Ammon's horn (tissue), 1 donor: ENCODE measurements at regions not wholly inside any gene's neighbourhood (a gene's known extent, or its start where the extent isn't known, plus 50 kb on each side); places are given as distances from the start of the nearest gene placed in this dataset.
"Not testable (repeated sequence)": the region's sequence is repeated elsewhere in the genome, so short reads cannot be mapped to it uniquely, and the experiment has no call there.

ENCODE experiments used
- DNase-seq: peaks from one replicate; pipeline ENCODE4 v3.0.0-alpha.2; 2016; ENCODE audit warnings: low spot score

DNA sequence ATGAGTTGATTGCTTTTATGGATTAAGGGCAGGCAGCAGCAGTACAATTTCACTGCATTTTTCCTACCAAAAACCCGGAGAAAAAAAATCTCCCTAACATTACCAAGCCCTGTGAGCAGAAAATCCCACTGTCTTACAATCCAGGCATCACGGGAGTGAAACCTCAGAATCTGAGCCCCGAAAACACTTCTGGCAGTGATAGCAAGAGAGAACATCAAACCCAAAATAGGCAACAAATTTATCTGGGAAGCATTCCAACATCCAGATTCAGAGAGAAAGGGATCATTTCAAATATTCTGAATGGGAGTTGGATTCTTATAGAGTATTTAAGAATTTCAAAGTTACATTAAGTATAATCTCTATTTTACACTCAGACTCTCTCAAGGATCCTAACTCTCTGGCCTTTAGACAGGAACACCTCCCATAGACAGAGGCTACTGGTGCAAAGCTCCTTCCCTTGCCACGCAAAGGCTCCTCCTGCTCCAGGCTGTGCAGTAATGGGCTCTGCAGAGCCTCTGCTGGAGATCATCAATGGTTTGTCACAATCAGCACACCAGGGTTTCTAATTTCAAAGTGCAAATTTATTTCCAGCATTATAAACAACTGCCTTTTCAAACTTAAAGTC is 256.9 kb downstream of the PARM1 start:
- DNase-seq = peak; percentile 11

DNA sequence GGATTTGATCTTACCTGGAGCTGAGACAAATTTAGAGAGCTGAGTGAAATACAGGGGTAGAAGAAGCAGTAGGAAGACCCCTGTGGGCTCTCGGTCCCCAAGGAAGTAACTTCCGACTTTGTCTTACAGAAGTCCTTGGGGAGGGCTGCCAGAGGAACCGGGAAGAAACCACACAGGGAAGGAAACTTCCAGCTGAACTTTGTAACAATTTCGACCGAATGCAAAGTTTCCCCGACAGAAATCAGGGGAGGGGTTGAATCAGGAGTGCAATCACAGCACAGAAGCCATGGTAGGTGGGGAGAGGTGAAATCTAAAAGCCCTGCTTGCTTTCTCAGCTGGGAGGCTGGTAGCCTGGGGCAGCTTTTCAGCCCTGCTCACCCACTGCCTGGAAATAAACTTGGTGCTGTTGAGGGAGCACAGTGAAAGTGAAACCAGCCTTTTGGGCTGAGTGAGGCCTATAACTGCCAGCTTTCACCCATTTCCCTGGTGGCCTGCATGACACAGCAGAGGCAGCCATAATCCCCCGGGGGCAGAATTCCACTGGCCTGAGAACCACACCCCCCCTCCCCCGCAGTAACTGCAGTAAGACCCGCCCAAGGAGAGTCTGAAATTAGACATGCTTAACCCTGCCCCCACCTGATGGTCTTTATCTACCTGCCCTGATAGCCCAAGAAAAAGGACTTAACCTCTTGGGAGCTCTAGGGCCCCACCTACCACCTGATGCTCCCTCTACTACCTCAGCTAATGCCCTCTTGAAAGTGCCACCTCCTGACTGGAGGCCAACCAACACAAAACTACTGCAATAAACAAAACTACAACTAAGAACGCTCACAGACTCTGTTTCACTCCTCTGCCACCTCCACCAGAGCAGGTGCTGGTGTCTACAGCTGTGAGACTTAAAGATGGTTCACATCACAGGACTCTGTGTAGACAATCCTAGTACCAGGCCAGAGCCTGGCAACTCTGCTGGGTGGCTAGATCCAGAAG is 248.2 kb downstream of the PARM1 start:
- no peak for DNase-seq

DNA sequence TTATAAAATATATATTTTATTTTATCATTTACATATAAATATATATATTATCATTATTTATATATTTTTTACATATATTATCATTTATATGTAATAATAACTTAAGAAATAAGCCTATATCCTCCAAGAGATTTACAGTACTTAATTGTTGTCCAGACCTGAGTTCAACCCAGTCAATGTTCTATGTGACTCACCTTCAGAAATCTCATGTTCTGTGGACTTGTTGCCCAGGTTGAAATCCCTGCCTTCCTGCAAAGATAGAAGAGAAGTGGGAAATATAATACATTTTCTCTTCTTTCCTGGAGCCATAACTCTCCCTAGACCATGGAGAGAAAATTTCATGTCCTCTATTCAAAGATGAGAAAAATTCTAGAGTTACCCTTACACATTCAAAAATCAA is 247.3 kb downstream of the PARM1 start:
- DNase-seq = no peak

DNA sequence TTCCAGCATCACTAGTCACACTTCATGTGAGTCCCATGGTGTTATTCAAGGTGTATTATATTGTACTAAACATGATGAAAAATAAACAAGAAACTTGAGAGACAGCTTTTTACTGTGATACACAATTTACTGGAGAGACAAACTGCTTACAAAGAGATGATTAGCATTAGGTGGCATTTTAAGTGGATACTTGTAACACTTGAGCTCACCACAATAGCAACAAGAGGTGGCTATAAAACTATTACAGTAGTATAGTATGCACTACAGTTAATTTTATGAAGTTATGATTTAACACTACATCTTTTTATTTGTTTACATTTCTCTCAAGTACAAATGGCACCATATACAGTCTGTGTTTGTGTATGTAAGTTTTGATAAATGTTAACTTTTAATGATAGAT is 246.6 kb downstream of the PARM1 start:
- DNase-seq = no peak

DNA sequence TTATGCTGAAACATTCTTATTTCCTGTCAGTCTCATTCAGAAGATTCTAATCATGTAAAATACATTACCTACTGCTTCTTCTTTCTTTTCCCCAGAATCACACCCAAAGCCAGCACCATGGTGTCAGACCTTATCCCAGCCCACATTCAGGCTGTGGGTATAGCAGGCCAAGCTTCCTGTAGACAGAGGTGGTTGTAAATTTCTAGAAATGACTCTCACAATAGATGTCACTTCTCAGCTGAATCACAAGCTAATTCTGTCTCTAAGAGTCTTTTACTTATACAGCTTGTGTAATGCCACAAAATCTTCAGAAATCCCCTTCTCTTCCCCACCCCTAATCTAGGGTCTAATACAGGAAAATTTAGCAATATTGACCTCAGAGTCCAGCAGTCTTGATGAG is 239.6 kb downstream of the PARM1 start:
- no peak for DNase-seq

DNA sequence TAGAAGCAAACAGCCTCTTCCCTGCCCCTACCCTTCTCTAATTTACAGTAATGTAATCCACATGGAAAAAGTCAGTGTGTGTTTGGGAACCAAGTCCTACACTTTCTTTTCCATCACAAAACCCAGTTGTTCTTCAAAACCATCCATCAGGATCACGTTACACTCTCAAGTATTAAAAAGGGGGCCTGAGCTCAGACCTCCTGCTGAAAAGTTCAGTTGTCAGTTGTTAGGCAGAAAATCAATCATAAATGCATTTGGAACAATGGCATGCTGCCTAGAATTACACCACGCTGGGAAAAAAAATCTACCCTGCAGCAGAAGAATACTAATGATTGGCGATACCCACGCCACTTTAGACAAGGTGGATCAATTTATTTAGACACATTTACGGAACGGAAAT is 236.5 kb downstream of the PARM1 start:
- DNase-seq = no peak

DNA sequence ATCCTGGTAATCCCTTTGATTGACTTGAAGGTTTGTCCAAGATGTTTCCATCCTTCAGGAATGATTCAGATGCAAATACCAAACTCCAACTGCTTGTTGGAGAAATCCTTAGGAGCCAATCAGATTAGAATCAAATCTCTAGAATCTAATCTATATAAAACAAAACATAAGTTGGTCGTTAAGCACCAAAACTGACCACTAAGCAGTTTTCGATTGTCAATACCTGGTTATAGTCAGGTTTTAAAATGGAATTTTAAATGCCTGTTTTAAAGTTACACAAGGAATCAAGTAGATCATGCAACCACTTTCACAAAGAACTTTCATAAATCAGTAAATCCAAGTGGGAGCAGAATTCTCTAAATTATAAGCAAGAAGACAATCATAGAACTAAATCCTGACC is 236.1 kb downstream of the PARM1 start:
- no peak for DNase-seq

DNA sequence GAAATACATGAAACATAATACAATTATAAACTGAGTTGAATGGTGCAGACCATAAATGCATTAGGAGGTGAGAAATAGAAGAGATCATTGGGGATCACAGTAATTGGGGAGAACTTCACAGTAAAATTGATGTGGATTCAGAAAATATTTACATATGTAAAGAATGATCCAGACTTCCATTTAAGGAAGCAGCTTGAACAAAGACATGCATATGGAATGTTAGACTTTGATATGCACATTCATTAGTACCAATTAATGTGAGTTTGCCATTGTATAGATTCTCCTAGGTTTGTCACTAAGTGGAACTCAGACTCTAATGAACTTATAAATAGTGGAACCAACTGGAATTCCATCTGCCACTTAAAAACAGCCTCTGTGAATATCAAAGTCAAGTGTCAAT is 235.6 kb downstream of the PARM1 start:
- DNase-seq = no peak

DNA sequence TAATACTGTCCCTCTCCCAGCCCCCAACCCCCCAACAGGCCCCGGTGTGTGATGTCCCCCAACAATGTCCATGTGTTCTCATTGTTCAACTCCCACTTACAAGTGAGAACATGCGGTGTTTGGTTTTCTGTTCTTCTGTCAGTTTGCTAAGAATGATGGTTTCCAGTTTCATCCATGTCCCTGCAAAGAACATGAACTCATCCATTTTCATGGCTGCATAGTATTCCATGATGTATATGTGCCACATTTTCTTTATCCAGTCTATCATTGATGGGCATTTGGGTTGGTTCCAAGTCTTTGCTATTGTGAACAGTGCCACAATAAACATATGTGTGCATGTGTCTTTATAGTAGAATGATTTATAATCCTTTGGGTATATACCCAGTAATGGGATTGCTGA is 232.2 kb downstream of the PARM1 start:
- DNase-seq = not testable (repeated sequence)

DNA sequence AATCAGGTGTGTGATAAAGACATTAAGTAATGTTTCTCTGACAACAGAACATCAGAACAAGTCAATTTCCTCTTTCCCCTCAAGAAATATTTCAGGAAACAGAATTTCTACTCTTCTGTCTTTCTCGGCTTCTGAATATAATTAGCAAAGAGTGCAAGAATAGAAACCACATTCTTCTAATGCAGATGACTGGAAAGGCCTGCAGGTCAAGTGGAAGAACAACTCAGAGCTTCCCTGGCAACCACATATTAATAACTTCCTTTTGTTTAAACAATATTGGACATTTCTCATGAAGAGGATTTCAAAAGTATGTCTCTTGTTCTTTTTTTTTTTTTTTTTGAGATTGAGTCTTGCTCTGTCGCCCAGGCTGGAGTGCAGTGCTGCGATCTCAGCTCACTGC is 225.5 kb downstream of the PARM1 start:
- no peak for DNase-seq

DNA sequence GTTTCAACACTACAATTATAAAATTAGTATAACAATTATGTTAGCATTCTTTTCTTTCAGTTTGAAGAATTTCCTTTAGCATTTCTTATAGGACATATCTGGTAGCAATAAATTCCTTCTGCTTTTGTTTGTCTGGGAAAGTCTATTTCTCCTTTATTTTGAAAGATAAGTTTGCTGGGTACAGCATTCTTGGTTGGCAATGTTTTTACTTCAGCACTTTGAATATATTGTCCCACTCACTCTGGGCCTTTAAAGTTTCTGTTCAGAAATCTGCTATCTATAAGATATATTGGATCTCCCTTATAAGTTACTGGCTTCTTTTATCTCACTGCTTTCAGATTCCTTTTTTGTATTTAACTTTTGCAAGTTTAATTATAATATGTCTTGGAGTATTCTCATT is 222.1 kb downstream of the PARM1 start:
- no peak for DNase-seq

DNA sequence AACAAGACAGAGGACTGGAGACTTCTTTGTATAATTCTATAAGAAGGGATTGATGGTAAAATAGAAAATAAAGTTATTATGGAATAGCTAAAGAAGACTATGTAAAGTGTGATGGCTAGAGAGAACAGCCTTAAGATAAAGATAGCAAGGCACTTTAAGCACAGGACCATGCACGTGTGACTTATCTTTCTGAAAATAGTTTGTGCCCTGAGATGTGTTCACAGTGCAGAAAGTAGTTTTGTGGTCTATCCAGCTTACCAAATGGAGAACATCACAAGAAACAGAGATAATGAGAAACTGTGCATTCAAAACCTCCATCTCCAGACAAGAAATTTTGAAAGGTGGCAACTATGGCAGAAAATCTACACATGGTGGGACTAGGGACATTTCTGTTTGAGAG is 213.3 kb downstream of the PARM1 start:
- DNase-seq = no peak

DNA sequence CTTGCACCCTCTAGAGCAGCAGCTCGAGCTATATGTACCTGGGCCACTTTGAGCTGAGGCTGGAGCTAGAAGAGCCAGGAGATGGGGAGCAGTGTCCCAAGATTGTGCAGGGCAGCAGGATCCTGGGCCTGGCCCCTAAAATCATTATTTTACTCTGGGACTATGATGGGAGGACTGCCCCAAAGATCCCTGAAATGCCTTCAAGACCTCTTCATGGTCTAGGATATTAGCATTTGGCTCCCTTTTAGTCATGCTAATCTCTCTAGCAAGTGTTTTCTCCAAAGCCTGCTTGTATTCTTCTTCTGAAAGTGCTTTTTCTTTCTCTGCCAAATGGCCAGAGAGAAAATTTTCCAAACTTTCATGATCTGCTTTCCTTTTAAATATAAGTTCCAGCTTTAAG is 211.6 kb downstream of the PARM1 start:
- no peak for DNase-seq

DNA sequence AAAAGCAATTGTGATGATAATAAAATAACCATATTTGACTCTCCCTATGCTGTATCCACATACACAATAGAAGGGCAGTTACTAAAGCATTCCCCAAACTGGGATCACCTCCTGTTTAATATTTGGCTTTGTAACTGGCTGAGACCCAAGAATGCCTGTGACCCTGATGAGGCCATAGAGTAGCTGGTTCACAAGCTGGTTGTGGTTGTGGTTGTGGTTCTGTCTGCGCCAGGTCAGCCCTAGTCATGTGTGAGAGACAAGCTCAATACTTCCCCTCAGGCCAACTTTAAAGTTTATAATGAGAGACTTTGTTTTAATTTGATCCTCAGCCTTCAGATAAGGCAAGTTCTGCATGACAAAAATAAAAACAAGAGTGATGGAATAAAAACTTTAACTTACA is 209.9 kb downstream of the PARM1 start:
- DNase-seq = no peak

DNA sequence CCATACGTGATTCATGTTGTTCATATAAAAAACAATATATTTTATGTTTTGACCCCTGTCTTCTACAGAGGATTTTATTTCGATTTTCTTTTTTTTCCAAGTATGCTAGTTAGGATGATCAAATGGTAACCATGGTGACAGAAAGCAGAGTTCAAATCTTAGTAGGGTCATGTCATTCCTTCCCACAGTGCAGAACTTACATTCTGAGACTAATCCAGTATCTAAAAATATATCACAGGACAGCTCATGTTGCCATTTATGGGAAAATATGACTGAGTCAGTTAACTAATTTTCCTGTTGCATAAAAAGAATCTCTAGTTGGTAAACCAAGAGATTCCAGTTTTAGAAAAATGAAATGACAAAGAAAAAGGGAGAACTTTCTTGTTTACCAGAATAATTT is 209.5 kb downstream of the PARM1 start:
- no peak for DNase-seq

DNA sequence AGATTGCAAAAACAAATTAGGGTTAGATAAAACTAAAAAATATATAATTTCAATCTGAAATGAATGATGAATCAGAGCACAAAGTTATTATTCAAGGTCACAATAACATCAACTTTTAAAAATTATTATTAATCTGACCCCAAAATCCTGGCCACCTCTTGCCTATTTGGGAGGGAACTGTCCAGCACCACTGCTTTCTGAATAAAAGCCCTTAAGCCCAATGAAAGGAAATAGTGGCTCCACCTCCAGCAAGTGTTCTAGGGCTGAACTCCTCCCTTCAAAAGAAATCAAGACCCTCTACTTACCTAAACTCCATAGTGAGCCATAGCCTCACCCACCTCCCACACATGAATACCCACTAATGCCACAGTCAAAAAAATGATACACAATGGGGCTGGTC is 208.2 kb downstream of the PARM1 start:
- no peak for DNase-seq

DNA sequence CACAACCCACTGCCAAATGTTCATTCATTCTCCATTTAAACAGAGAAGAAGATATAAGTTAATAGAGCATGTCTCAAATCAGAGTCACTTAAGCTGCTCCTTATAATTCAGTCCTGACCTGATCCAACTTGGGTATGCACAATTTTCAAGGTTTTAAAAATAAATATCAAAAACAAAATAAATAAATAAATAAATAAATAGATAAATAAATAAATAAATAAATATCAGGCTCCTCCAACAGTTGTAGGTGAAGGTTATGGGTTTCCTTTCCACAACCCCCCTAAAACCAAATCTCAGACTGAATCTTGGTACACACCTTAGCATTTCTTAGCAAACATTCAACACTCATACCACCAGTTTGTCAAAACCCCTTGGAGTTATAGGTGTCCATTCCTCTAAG is 204.4 kb downstream of the PARM1 start:
- no peak for DNase-seq

DNA sequence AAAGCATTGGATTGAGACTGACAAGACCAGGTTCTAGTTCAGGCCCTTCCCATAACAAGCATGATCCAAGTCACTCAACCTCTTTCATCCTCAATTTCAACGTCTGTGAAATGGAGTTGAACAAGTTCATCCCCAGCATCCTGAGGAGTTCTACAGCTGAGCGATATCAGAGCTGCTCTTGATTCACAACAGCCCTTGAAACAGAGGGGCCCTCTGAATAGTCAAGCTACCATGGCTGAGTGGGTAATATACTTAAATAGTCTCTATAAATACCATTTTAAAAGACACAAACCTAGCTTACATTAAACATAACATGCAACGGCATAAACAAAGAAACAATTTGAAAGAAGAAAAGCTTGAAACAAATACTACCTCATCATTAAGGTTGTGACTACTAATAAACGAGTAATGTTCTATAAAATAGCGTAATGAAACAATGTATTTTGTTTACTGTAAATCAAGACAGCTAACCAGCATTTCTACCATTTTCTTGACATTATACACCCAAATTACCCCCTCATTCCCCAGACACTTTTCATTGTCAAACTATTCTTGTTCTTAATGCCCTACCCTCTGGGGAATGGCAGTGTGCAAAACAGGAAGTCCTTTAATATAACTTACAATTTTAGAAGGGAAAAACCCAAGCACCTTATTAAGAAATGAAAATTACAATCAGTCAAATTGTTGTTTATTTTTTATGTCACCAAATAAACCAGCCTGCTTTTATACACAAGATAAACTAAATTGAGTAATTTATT is 202.3 kb downstream of the PARM1 start:
- no peak for DNase-seq

DNA sequence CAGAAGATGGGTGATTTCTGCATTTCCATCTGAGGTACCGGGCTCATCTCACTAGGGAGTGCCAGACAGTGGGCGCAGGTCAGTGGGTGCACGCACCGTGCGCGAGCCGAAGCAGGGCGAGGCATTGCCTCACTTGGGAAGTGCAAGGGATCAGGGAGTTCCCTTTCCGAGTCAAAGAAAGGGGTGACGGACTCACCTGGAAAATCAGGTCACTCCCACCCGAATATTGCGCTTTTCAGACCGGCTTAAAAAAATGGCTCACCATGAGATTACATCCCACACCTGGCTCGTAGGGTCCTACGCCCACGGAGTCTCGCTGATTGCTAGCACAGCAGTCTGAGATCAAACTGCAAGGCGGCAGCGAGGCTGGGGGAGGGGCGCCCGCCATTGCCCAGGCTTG is 194.0 kb downstream of the PARM1 start:
- DNase-seq = not testable (repeated sequence)

DNA sequence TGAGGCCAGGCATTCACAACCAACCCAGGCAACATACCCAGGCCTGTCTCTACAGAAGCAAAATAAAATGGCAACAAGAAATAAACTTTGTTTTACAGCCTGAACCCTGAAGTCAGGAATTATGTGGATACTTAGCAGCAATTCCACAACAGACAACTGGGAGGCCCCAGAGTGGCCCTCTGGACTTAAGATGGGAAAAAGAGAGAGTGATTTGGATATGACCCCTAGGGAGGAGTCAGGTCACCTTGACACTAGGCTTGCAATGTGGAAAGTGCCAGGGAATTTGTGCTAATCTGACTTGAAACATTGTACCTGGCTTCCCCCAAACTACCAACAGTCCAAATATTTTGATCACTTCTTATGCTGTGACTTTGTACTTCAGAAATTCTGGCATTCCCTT is 193.1 kb downstream of the PARM1 start:
- no peak for DNase-seq

DNA sequence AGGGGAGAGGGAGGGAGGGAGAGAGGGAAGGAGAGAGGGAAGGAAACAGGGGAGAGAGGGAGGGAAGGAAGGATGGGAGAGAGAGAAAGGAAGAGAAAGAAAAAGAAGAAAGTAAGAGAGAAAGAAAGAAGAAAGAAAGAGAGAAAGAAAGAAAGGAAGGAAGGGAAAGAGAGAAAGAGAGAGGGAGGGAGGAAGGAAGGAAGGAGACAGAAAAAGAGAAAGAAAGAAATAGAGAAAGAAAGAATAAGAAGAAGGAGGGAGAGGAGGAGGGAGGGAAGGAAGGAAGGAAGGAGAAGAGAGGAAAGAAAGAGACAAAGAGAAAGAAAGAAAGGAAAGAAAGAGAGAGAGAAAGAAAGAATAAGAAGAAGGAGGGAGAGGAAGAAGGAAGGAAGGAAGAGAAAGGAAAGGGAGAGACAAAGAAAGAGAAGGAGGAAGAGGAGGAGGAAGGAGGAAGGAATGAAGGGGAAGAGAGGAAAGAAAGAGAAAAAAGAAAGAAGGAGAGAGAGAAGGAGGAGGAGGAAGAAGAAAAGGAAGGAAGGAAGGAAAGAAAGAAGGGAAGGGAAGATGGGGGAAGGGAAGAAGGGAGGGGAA is 189.6 kb downstream of the PARM1 start:
- no peak for DNase-seq

DNA sequence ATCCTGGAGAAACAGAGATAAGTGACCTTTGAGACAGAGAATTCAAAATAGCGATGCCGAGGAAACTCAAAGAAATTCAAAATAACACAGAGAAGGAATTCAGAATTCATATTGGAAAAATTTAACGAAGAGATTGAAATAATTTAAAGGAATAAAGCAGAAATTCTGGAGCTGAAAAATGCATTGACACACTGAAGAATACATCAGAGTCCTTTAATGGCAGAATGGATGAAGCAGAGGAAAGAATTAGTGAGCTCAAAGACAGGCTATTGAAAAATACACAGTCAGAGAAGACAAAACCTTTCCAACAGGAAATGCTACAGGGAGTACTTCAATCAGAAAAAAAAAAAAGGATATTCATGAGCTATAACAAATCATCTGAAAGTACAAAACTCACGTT is 185.8 kb downstream of the PARM1 start:
- no peak for DNase-seq
